PC-3 (cell line): ENCODE measurements at regions not wholly inside any gene's neighbourhood (a gene's known extent, or its start where the extent isn't known, plus 50 kb on each side); places are given as distances from the start of the nearest gene placed in this dataset.
A peak's percentile ranks its signal among the peaks of the same experiment; 100 is the strongest.

Source experiments
- ATAC-seq: fragments of 200-7000 bp; cut with Tn5 transposase; 2 replicates; pipeline ENCODE4 v1.9.1; 2020; ENCODE audit warnings: mild to moderate bottlenecking, moderate library complexity
- BruUV-seq: library from RNA; stranded (reverse); fragments of 400-500 nt; replicated peaks from 2 replicates; lab custom pipeline; 2021; lab: Mats Ljungman, UMichigan
- CTCF ChIA-PET: fragments of 300-600 bp; sonication (Branson Sonifier 250); formaldehyde crosslinking; loops from one replicate; lab custom pipeline; 2022; ENCODE audit warnings: antibody characterized with exemption; lab: Charles Lee
- POLR2A ChIA-PET: fragments of 300-600 bp; sonication (Branson Sonifier 250); formaldehyde crosslinking; loops from one replicate; lab custom pipeline; 2022; ENCODE audit warnings: antibody characterized with exemption; ENCODE audit not compliant: unreplicated experiment; lab: Charles Lee
- DNase-seq: peaks from one replicate; pipeline ENCODE4 v3.0.0-alpha.2; 2015
- H2AFZ ChIP-seq: fragments of 300-600 bp; sonication (generic); 2 replicates; pipeline ENCODE4 v1.6.0; 2016; ENCODE audit warnings: antibody characterized with exemption, low read length
- H3F3A ChIP-seq: fragments of 300-600 bp; sonication (generic); one replicate; pipeline ENCODE4 v1.6.0; 2017; ENCODE audit warnings: antibody characterized with exemption, low read length, control low read depth, mild to moderate bottlenecking; ENCODE audit not compliant: unreplicated experiment
- H3K27ac ChIP-seq: fragments of 300-600 bp; sonication (generic); 2 replicates; pipeline ENCODE4 v1.5.1; 2016; ENCODE audit warnings: mild to moderate bottlenecking, low read length
- H3K27me3 ChIP-seq: fragments of 300-600 bp; sonication (generic); 2 replicates; pipeline ENCODE4 v1.6.1; 2016; ENCODE audit warnings: low read length, mixed read lengths
- H3K36me3 ChIP-seq: fragments of 300-600 bp; sonication (generic); 2 replicates; pipeline ENCODE4 v1.6.1; 2016; ENCODE audit warnings: low read depth, mixed run types, low read length, mixed read lengths
- H3K4me1 ChIP-seq: fragments of 300-600 bp; sonication (generic); 2 replicates; pipeline ENCODE4 v1.5.1; 2016; ENCODE audit warnings: low read length; ENCODE audit not compliant: insufficient read depth
- H3K4me2 ChIP-seq: fragments of 300-600 bp; sonication (generic); 2 replicates; pipeline ENCODE4 v1.6.0; 2016; ENCODE audit warnings: low read length
- H3K4me3 ChIP-seq: fragments of 300-600 bp; sonication (generic); 2 replicates; pipeline ENCODE4 v1.5.1; 2016; ENCODE audit warnings: mild to moderate bottlenecking, low read length, mixed read lengths
- H3K79me2 ChIP-seq: fragments of 300-600 bp; sonication (generic); 2 replicates; pipeline ENCODE4 v1.6.1; 2017; ENCODE audit warnings: low read length, mixed read lengths
- H3K9ac ChIP-seq: fragments of 300-600 bp; sonication (generic); 2 replicates; pipeline ENCODE4 v1.6.0; 2016; ENCODE audit warnings: mild to moderate bottlenecking, low read length
- H3K9me2 ChIP-seq: fragments of 300-600 bp; sonication (generic); replicated peaks from 2 replicates; pipeline ENCODE4 v1.6.1; 2016; ENCODE audit warnings: mixed run types, low read length, mixed read lengths
- H3K9me3 ChIP-seq: fragments of 300-600 bp; sonication (generic); 2 replicates; pipeline ENCODE4 v1.6.1; 2016; ENCODE audit warnings: low read length, mixed read lengths
- H4K20me1 ChIP-seq: fragments of 300-600 bp; sonication (generic); 2 replicates; pipeline ENCODE4 v1.6.1; 2016; ENCODE audit warnings: low read length, mixed read lengths
- CTCF ChIP-seq: fragments of 300-600 bp; sonication (generic); conservative IDR thresholded peaks from 2 replicates; pipeline ENCODE4 v1.5.1; 2017; ENCODE audit warnings: antibody characterized with exemption, low read depth, mild to moderate bottlenecking, low read length
- EZH2 ChIP-seq: fragments of 300-600 bp; sonication (generic); IDR thresholded peaks from one replicate; pipeline ENCODE4 v1.6.1; 2017; ENCODE audit warnings: antibody characterized with exemption, mild to moderate bottlenecking, low read length; ENCODE audit not compliant: unreplicated experiment
- EZH2phosphoT487 ChIP-seq: fragments of 300-600 bp; sonication (generic); IDR thresholded peaks from 2 replicates; pipeline ENCODE4 v1.6.1; 2018; ENCODE audit warnings: mild to moderate bottlenecking, antibody characterized with exemption, low read length, borderline replicate concordance
- intact Hi-C: fragments of 100-400 bp; cut with micrococcal nuclease; formaldehyde crosslinking; loops from 2 replicates; pipeline ENCODE4 v1.9.0; 2023

DNA sequence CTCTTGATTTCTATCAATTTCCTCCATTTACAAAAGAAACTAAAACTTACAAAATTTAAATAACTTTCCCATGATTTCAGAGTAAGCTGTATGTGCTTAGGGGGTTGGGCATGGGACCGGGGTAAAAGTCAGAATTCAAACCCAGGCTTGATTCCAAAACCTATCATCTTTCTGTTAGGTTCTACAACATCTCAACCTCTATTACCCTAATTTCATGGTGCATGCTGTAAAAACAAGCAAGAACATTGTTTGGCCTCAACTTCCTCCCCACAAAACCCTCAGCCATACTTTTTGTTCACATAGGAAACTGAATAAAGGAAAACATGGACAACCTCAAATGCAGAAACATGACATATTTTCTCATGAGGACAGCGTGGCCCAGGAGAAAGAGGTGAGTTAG, 59.3 kb downstream of the RDH14 start:
- CTCF ChIA-PET: no interaction called here
- ATAC-seq: no peak

DNA sequence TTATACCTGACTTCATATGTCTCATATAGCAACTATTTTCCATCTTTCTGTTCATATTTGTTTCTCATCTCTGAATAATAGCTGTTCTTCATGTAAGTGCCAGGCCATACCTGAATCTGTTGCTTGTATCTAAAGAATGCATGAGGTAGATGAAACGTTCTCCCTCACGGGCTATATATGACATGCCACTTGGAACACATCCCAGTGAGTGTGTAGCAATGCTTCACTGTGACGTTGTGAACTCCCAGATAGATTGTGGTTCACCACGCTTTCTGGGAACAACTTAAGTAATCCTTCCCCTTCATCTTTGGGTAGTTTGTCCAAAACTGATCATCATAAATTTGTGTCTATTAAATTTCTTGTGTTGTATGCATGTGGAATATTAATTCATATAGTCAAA, 60.1 kb downstream of the RDH14 start:
- Histone ChIP-seq H3K4me2 (no peak overlapping the region), H3K79me2 (no peaks in the 10 kb centered on the region), H3K9me2 (no peaks in the 10 kb centered on the region), H2AFZ (no peak overlapping the region), H4K20me1 (no peaks in the 10 kb centered on the region), H3K27me3 (0 out of 2 replicates have a peak, but pooled peaks cover 2% of the 10 kb centered on the region), H3K36me3 (no peaks in the 10 kb centered on the region), H3F3A (no peaks in the 10 kb centered on the region), H3K27ac (no peak overlapping the region), H3K4me3 (no peak overlapping the region), H3K9me3 (no peaks in the 10 kb centered on the region), H3K4me1 (no peaks in the 10 kb centered on the region), H3K9ac (no peak overlapping the region)
- ATAC-seq (no peak), DNase-seq (peak; percentile 44)
- ChIA-PET CTCF (no interaction called here), POLR2A (no interaction called here)
- intact Hi-C loops: no loop called here
- TF ChIP-seq EZH2phosphoT487 (no peak), EZH2 (no peak), CTCF (no peak)
- BruUV-seq: no TSS peak

More for the DNA sequence above, 59.3 kb downstream of the RDH14 start:
- no peaks in the 10 kb centered on the region for H3K4me1 ChIP-seq
- no peak for TF ChIP-seq CTCF
- TF ChIP-seq EZH2: no peak
- TF ChIP-seq EZH2phosphoT487: no peak
- no peaks in the 10 kb centered on the region for H3K9me3 ChIP-seq
- no peaks in the 10 kb centered on the region for H4K20me1 ChIP-seq
- POLR2A ChIA-PET: no interaction called here
- intact Hi-C loops: no loop called here
- no peak overlapping the region for H2AFZ ChIP-seq
- H3K36me3 ChIP-seq: no peaks in the 10 kb centered on the region
- H3K27ac ChIP-seq: no peak overlapping the region
- no peaks in the 10 kb centered on the region for H3F3A ChIP-seq
- H3K9me2 ChIP-seq: no peaks in the 10 kb centered on the region
- H3K9ac ChIP-seq: no peak overlapping the region
- no peaks in the 10 kb centered on the region for H3K27me3 ChIP-seq
- no TSS peak for BruUV-seq
- H3K4me3 ChIP-seq: no peak overlapping the region
- no peaks in the 10 kb centered on the region for H3K79me2 ChIP-seq
- no peak overlapping the region for H3K4me2 ChIP-seq
- DNase-seq: no peak

- H3K4me3 ChIP-seq: no peak overlapping the region
- H3F3A ChIP-seq: no peaks in the 10 kb centered on the region
- no peak overlapping the region for H3K27ac ChIP-seq
- H3K4me2 ChIP-seq: no peak overlapping the region
- peaks cover 11% of the 10 kb centered on the region; the same call in 1 of the 2 replicates for H3K27me3 ChIP-seq
- ChIA-PET CTCF (no interaction called here), POLR2A (no interaction called here)
- H3K36me3 ChIP-seq: no peaks in the 10 kb centered on the region
- H3K4me1 ChIP-seq: no peaks in the 10 kb centered on the region
- no TSS peak for BruUV-seq
- H3K9ac ChIP-seq: no peak overlapping the region
- DNase-seq (no peak), ATAC-seq (0 out of 2 replicates have a peak, but pooled peaks have one; percentile 22)
- H2AFZ ChIP-seq: no peak overlapping the region
- H3K9me2 ChIP-seq: no peaks in the 10 kb centered on the region
- H3K79me2 ChIP-seq: no peaks in the 10 kb centered on the region
- no peak for TF ChIP-seq EZH2
- no peak for TF ChIP-seq CTCF
- H3K9me3 ChIP-seq: no peaks in the 10 kb centered on the region
- H4K20me1 ChIP-seq: no peaks in the 10 kb centered on the region
- intact Hi-C loops: no loop called here
Observed at GRCh38 chr2:18498531-18498930, 61.9 kb downstream of the RDH14 start.
